ENCODE measurements at regions not wholly inside any gene's neighbourhood (a gene's known extent, or its start where the extent isn't known, plus 50 kb on each side); places are given as distances from the start of the nearest gene placed in this dataset.

GRCh38 chr1:178642282-178642681 lies 82.8 kb upstream of the RALGPS2 start:
- no peak for TF ChIP-seq POLR2A (IDR thresholded peaks at IDR 0.05; ENCODE audit: low read length)
- no peak for TF ChIP-seq GATA1 (IDR thresholded peaks at IDR 0.05; ENCODE audit: low read depth, low read length)
